ENCODE measurements at regions not wholly inside any gene's neighbourhood (a gene's known extent, or its start where the extent isn't known, plus 50 kb on each side); places are given as distances from the start of the nearest gene placed in this dataset.
"Not testable (repeated sequence)": the region's sequence is repeated elsewhere in the genome, so short reads cannot be mapped to it uniquely, and the experiment has no call there.

DNA sequence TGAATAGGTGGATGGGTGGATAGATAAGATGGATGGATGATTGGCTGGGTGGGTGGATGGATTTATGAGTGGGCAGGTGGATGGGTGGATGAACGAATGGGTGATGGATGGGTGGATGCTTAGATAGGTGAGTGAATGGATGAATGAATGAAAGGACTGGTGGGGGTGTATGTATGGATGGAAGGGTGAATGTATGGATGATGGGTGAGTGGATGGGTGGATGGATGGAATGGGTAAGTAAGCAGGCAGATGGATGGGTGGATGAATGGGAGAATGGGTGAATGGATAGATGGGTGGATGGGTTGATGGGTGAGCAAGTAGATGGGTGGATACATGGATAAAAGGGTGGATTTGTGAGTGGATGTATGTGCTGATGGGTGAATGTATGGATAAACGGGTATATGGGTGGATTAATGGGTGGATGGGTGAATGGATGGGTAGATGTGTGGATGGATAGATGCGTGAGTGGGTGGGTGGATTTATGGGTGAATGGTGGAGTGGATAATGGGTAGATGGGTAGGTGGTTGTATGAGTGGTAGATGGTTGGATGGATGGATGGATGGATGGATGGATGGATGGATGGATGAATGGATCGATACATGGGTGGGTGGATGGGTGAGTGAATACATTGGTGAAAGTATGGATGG lies 682.6 kb downstream of the HS3ST4 start:
- no peaks in the 10 kb centered on the region for H3K27me3 ChIP-seq
- H3K9ac ChIP-seq: no peak overlapping the region
- peaks cover 13% of the 10 kb centered on the region; the same call in 1 of the 2 replicates for H3K9me3 ChIP-seq
- H3K4me2 ChIP-seq: no peak overlapping the region
- TF ChIP-seq Cebpa-rat (IDR thresholded peaks at IDR 0.05): no peak
- H3K4me1 ChIP-seq: no peaks in the 10 kb centered on the region
- H3K27ac ChIP-seq: no peak overlapping the region
- no peaks in the 10 kb centered on the region for H4K20me1 ChIP-seq
- H3K4me3 ChIP-seq: no peak overlapping the region
- H3K36me3 ChIP-seq: no peaks in the 10 kb centered on the region

- Histone ChIP-seq H3K4me1 (no peaks in the 10 kb centered on the region), H3K27me3 (no peaks in the 10 kb centered on the region), H3K9ac (no peak overlapping the region), H4K20me1 (no peaks in the 10 kb centered on the region), H3K4me3 (no peak overlapping the region), H3K27ac (no peak overlapping the region), H3K4me2 (no peak overlapping the region), H3K36me3 (no peaks in the 10 kb centered on the region), H3K9me3 (no peaks in the 10 kb centered on the region)
- TF ChIP-seq Cebpa-rat (IDR thresholded peaks at IDR 0.05): no peak
These were observed 684.1 kb upstream of the C16orf82 start for GRCh38 chr16:26382586-26382985.

DNA sequence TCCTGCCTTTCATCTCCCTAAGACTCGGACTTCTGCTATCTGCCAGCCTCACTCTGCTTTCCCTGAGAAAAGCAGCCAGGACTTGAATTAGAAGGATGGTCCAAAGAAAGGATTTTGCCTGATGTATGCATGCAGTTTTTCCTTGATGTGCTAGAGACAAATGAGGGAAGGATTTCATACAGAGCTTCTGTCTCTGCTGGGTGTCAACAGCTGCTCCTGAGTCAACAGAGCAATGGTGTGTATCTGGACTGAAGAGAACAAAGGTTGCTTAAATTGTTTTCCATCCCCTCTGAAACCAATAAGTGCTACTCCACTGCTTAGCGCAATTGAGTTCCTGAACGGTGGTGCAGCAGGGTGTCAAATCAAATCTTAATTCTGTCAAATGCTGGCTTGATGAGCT lies 680.6 kb upstream of the C16orf82 start:
- TF ChIP-seq Cebpa-rat (IDR thresholded peaks at IDR 0.05): no peak

GRCh38 chr16:26391833-26392232 lies 674.9 kb upstream of the C16orf82 start:
- H3K27ac ChIP-seq: no peak overlapping the region
- no peaks in the 10 kb centered on the region for H3K9me3 ChIP-seq
- H4K20me1 ChIP-seq: no peaks in the 10 kb centered on the region
- H3K36me3 ChIP-seq: no peaks in the 10 kb centered on the region
- H3K9ac ChIP-seq: no peak overlapping the region
- peaks cover 17% of the 10 kb centered on the region for H3K4me1 ChIP-seq
- no peak overlapping the region for H3K4me2 ChIP-seq
- H3K4me3 ChIP-seq: no peak overlapping the region
- TF ChIP-seq Cebpa-rat (IDR thresholded peaks at IDR 0.05): no peak
- H3K27me3 ChIP-seq: no peaks in the 10 kb centered on the region

More for the DNA sequence above, 680.6 kb upstream of the C16orf82 start:
- Histone ChIP-seq H3K36me3 (no peaks in the 10 kb centered on the region), H4K20me1 (no peaks in the 10 kb centered on the region), H3K27ac (no peak overlapping the region), H3K9me3 (no peaks in the 10 kb centered on the region), H3K9ac (no peak overlapping the region), H3K27me3 (no peaks in the 10 kb centered on the region), H3K4me2 (no peak overlapping the region), H3K4me1 (no peaks in the 10 kb centered on the region), H3K4me3 (no peak overlapping the region)

GRCh38 chr16:26394409-26394808 lies 672.3 kb upstream of the C16orf82 start:
- Histone ChIP-seq H3K9ac (no peak overlapping the region), H3K9me3 (no peaks in the 10 kb centered on the region), H3K4me3 (no peak overlapping the region), H3K27ac (no peak overlapping the region), H3K27me3 (no peaks in the 10 kb centered on the region), H3K4me1 (peaks cover 17% of the 10 kb centered on the region), H4K20me1 (no peaks in the 10 kb centered on the region), H3K4me2 (peak overlapping the region; percentile 55), H3K36me3 (no peaks in the 10 kb centered on the region)
- TF ChIP-seq Cebpa-rat (IDR thresholded peaks at IDR 0.05): no peak

GRCh38 chr16:26395700-26396099 lies 671.0 kb upstream of the C16orf82 start:
- H3K9me3 ChIP-seq: no peaks in the 10 kb centered on the region
- TF ChIP-seq Cebpa-rat (IDR thresholded peaks at IDR 0.05): no peak

DNA sequence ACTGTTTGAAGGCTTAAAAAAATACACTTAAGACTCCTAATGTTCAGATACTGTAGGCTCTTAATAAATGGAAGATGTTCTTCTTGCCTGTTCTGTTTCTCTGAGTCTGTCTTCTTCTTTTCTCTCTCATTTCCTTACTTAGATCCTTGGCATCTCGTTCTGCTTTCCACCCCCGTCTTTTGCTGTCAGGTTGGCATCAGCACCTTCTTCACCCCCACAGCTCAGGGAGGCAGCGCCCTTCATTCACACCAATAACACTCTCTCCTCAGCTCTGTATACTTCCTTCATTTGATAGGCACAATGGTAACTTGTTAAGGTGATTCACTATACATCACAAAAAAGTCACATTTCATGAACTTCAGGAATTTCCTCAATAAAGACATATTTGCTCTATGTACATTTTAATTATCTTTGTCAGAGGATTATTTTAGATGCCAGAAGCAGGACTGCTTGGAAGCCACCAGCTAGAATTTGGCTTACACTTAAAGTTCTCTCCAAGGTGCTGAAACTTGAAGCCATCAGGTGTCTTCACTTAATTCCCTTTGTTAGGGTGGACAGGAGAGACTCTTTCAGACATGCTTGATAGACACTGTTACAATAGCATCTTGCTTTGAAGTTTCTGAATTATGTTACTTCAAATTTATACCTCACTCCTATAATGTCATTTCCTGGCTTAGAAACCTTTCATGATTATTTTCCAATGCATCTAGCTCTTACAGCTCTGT lies 670.1 kb upstream of the C16orf82 start:
- Histone ChIP-seq H4K20me1 (no peaks in the 10 kb centered on the region), H3K4me2 (no peak overlapping the region), H3K9ac (no peak overlapping the region), H3K27ac (no peak overlapping the region), H3K4me3 (no peak overlapping the region), H3K9me3 (no peaks in the 10 kb centered on the region), H3K27me3 (no peaks in the 10 kb centered on the region), H3K36me3 (no peaks in the 10 kb centered on the region), H3K4me1 (peaks cover 17% of the 10 kb centered on the region)
- no peak for TF ChIP-seq Cebpa-rat (IDR thresholded peaks at IDR 0.05)

More at GRCh38 chr16:26395700-26396099, 671.0 kb upstream of the C16orf82 start:
- no peak overlapping the region for H3K9ac ChIP-seq
- peaks cover 17% of the 10 kb centered on the region for H3K4me1 ChIP-seq
- H4K20me1 ChIP-seq: no peaks in the 10 kb centered on the region
- no peaks in the 10 kb centered on the region for H3K27me3 ChIP-seq
- H3K36me3 ChIP-seq: no peaks in the 10 kb centered on the region
- H3K4me3 ChIP-seq: no peak overlapping the region
- H3K4me2 ChIP-seq: peak overlapping the region; percentile 55; the same call in 1 of the 2 replicates
- H3K27ac ChIP-seq: no peak overlapping the region

DNA sequence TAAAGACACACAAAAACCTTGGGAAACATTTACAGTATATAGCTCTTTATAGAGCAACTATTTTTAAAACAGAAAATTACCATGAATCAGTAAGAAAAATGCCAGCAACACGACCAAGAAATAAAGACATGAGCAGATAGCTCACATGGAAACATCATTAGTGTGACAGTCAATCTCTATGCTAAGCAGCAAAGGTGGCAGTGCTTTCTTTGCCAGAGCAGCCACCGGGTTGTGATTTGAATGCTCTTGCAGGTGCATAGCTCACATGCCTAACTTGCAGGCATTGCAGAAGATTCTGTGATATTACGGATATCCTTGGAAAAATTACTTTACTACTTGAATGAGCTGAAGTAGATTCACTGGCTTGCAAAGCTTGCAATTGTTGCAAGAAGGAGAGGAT lies 652.9 kb upstream of the C16orf82 start:
- no peak overlapping the region for H3K27ac ChIP-seq
- no peaks in the 10 kb centered on the region for H3K9me3 ChIP-seq
- no peaks in the 10 kb centered on the region for H3K36me3 ChIP-seq
- no peak overlapping the region for H3K9ac ChIP-seq
- H3K4me2 ChIP-seq: no peak overlapping the region
- no peak overlapping the region for H3K4me3 ChIP-seq
- no peaks in the 10 kb centered on the region for H4K20me1 ChIP-seq
- H3K4me1 ChIP-seq: no peaks in the 10 kb centered on the region
- H3K27me3 ChIP-seq: no peaks in the 10 kb centered on the region
- TF ChIP-seq Cebpa-rat (IDR thresholded peaks at IDR 0.05): no peak

DNA sequence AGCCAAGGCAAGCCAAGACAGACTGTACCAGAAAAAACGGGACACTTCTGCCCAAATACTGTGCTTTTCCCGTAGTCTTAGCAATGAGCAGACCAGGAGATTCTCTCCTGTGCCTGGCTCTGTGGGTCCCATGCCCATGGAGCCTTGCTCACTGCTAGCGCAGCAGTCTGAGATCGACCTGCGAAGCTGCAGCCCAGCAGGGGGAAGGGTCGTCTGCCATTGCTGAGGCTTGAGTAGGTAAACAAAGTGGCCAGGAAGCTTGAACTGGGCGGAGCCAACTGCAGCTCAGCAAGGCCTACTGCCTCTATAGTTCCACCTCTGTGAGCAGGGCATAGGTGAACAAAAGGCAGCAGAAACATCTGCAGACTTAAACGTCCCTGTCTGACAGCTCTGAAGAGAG lies 647.3 kb upstream of the C16orf82 start:
- H3K4me2 ChIP-seq, H3K27ac ChIP-seq, H3K27me3 ChIP-seq, H3K36me3 ChIP-seq, H3K9me3 ChIP-seq, H4K20me1 ChIP-seq, H3K4me3 ChIP-seq, H3K9ac ChIP-seq, H3K4me1 ChIP-seq: not testable (repeated sequence)

- Histone ChIP-seq H3K4me3 (no peak overlapping the region), H3K4me1 (no peaks in the 10 kb centered on the region), H3K27ac (no peak overlapping the region), H3K9me3 (no peaks in the 10 kb centered on the region; the same call in 1 of the 2 replicates), H4K20me1 (no peaks in the 10 kb centered on the region), H3K36me3 (no peaks in the 10 kb centered on the region), H3K4me2 (no peak overlapping the region), H3K27me3 (no peaks in the 10 kb centered on the region), H3K9ac (no peak overlapping the region)
- TF ChIP-seq Cebpa-rat (IDR thresholded peaks at IDR 0.05): no peak
These were observed 636.1 kb upstream of the C16orf82 start for GRCh38 chr16:26430618-26431017.
